Prostate gland (tissue), 2 donors: ENCODE measurements at regions not wholly inside any gene's neighbourhood (a gene's known extent, or its start where the extent isn't known, plus 50 kb on each side); places are given as distances from the start of the nearest gene placed in this dataset.

Experiments used
- DNase-seq: peaks from one replicate; pipeline ENCODE4 v3.0.0-alpha.2; 2019; ENCODE audit warnings: low spot score
- H3K27ac ChIP-seq, 2 donors: fragments of 200-600 bp; sonication (generic); 2 replicates each; pipeline ENCODE4 v1.5.1; 2017 to 2019
- H3K27me3 ChIP-seq: fragments of 200-600 bp; sonication (generic); replicated peaks from 2 replicates; pipeline ENCODE4 v1.5.1; 2019; ENCODE audit not compliant: insufficient read depth
- H3K36me3 ChIP-seq, 2 donors: fragments of 200-600 bp; sonication (generic); 1 replicate in 1 of 2; 2 replicates in 1 of 2; pipeline versions ENCODE4 v1.5.1 to v1.8.1; 2017 to 2019
- H3K4me1 ChIP-seq: fragments of 200-600 bp; sonication (generic); replicated peaks from 2 replicates; pipeline ENCODE4 v1.5.1; 2019
- H3K4me3 ChIP-seq, 2 donors: fragments of 200-600 bp; sonication (generic); 2 replicates each; pipeline ENCODE4 v1.5.1; 2017 to 2019
- H3K9me3 ChIP-seq: fragments of 200-600 bp; sonication (generic); 2 replicates; pipeline ENCODE4 v1.5.1; 2017
- CTCF ChIP-seq, 4 experiments: fragments of 200-600 bp in 2 of 4; fragments of 450-650 bp in 2 of 4; sonication (generic) in 2 of 4; IDR thresholded peaks; 1 replicate in 3 of 4; 2 replicates in 1 of 4; pipeline ENCODE4 v1.5.1; 2016 to 2019; ENCODE audit warnings: antibody characterized with exemption in 4 of 4, mild to moderate bottlenecking in 2 of 4, moderate library complexity in 2 of 4
- POLR2A ChIP-seq: fragments of 450-650 bp; IDR thresholded peaks from one replicate; pipeline ENCODE4 v1.6.1; 2016; ENCODE audit warnings: antibody characterized with exemption, mild to moderate bottlenecking
- POLR2AphosphoS5 ChIP-seq: sonication (generic); formaldehyde crosslinking; IDR thresholded peaks from one replicate; pipeline ENCODE4 v1.6.1; 2017; ENCODE audit warnings: antibody characterized with exemption
- WGBS: methylation state at CpG from one replicate; pipeline ENCODE4 v1.1.5; 2018; 5-methylcytosine and 5-hydroxymethylcytosine counted together
- intact Hi-C: fragments of 100-400 bp; cut with DNase I; formaldehyde crosslinking; loops from one replicate; pipeline ENCODE4 v1.14.2; 2022

GRCh38 chr21:25054689-25055088 is 552.6 kb downstream of the MRPL39 start:
- TF ChIP-seq CTCF (IDR thresholded peaks at IDR 0.05) (no peak), POLR2A (no peak), POLR2AphosphoS5 (no peak)
- no peak overlapping the region for H3K27ac ChIP-seq
- no peak for DNase-seq
- no peaks in the 10 kb centered on the region for H3K27me3 ChIP-seq
- no peaks in the 10 kb centered on the region for H3K9me3 ChIP-seq
- H3K4me1 ChIP-seq, result no peaks in the 10 kb centered on the region
- intact Hi-C loops, result no loop called here
- WGBS, result 41% methylated on average over 2 of the region's 2 CpGs
- H3K36me3 ChIP-seq, result no peaks in the 10 kb centered on the region
- H3K4me3 ChIP-seq, result no peak overlapping the region

DNA sequence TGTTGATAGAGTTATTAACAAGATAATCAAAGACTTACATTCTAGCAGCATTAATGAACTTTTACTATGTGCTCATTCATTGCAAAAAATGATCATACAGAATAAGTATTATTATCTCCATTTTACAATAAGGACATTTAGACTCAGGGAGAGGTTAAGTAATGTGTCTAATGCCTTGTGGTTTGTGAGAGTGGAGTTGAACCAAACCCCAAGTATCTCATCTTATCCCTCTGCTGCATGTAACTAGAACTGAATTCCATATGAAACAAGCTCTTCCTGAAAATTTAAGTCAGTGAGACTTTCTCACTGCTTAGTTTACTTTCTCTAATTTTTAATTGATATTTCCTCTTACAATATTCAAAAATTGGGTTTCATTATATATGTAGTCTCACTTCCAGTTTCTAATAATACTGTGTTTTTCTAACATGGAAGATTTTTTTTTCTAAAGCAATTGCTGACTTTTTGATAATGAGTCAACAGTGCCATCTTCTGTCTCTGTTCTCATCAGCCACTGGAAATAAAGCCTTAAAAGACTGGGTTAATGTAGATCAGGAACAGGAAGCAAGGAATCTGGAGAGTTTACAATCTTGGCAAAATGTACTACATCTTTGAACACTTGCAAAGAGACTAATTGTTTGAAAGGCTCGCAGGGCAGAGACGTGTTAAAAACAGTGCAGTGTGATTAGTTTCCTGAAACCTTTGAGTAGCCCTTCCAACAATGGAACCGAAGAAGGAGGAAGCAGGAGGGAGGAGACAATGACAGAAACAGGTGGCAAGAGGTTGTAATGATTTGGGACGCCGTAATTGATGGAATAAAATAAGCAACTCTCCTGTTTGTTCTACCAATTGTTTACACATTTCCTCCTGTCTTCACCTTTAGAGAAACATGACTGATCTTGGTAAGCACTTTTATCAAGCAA is 567.6 kb downstream of the MRPL39 start:
- WGBS, result under 1% methylated on average over 5 of the region's 5 CpGs
- DNase-seq, result no peak

DNA sequence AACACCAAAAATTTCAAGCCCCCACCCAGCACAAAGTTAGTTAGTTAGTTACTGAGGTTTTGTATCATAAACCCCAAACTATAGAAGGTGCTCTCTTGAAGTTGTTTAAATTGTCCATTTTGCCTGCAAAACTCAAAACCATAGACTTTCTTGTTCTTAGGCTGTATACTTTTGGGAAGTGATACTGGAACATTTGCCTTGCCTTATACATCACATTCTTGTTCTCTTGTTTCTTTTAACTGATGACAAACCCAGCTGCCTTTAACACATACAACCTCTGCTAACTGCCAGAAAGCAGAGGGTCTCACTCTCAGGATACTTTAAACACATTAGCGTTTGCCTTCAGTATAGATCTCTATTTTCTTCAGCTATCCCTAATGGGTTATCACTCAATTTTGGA is 570.5 kb downstream of the MRPL39 start:
- Histone ChIP-seq H3K4me3 (no peak overlapping the region), H3K4me1 (no peaks in the 10 kb centered on the region), H3K9me3 (no peaks in the 10 kb centered on the region), H3K27me3 (no peaks in the 10 kb centered on the region), H3K36me3 (no peaks in the 10 kb centered on the region), H3K27ac (no peak overlapping the region)
- no peak for DNase-seq
- intact Hi-C loops, result no loop called here
- no peak for TF ChIP-seq POLR2A
- no peak for TF ChIP-seq POLR2AphosphoS5
- no peak for TF ChIP-seq CTCF (IDR thresholded peaks at IDR 0.05)
- WGBS, result 96% methylated on average over 1 of the region's 1 CpG

More for the DNA sequence above, 567.6 kb downstream of the MRPL39 start:
- H3K27ac ChIP-seq, result no peak overlapping the region
- no peaks in the 10 kb centered on the region for H3K36me3 ChIP-seq
- H3K4me1 ChIP-seq, result no peaks in the 10 kb centered on the region
- intact Hi-C loops, result loop anchor here (10.0 kb wide), 1 partner anchor 1185 kb away; no protein-coding TSS in a partner anchor
- H3K4me3 ChIP-seq, result no peak overlapping the region
- TF ChIP-seq POLR2A (no peak), CTCF (IDR thresholded peaks at IDR 0.05) (peak in 2 of 4 experiments; percentile 38 to 48)
- no peaks in the 10 kb centered on the region for H3K9me3 ChIP-seq
- no peaks in the 10 kb centered on the region for H3K27me3 ChIP-seq

GRCh38 chr21:25031750-25032149 is 575.5 kb downstream of the MRPL39 start:
- 71% methylated on average over 5 of the region's 5 CpGs for WGBS
- Histone ChIP-seq H3K4me3 (no peak overlapping the region), H3K9me3 (no peaks in the 10 kb centered on the region), H3K27me3 (no peaks in the 10 kb centered on the region), H3K4me1 (no peaks in the 10 kb centered on the region), H3K27ac (no peak overlapping the region), H3K36me3 (no peaks in the 10 kb centered on the region)
- no peak for DNase-seq
- TF ChIP-seq POLR2A (no peak), CTCF (IDR thresholded peaks at IDR 0.05) (no peak), POLR2AphosphoS5 (no peak)
- intact Hi-C loops, result no loop called here

DNA sequence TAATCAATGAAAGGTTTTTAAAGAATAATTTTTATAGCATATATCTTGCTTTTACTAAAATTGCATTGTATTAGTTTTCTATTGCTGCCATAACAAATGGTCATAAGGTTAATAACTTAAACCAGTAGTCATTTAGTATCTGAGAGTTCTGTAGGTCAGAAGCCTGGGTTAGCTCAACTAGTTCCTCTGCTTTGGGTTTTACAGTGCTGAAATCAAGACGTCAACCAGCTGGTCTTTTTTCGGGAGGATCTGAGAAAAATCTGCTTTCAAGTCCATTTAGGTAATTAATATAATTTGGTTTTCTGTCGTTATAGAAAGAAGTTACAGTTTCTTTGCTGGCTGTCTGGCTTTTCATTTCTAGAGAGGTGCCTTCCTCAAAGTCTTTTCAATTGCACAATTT is 577.7 kb downstream of the MRPL39 start:
- Histone ChIP-seq H3K27me3 (no peaks in the 10 kb centered on the region), H3K9me3 (no peaks in the 10 kb centered on the region), H3K27ac (no peak overlapping the region), H3K36me3 (no peaks in the 10 kb centered on the region), H3K4me3 (no peak overlapping the region), H3K4me1 (no peaks in the 10 kb centered on the region)
- intact Hi-C loops, result no loop called here
- WGBS, result 50% methylated on average over 3 of the region's 3 CpGs
- no peak for DNase-seq
- TF ChIP-seq CTCF (IDR thresholded peaks at IDR 0.05) (no peak), POLR2AphosphoS5 (no peak), POLR2A (no peak)
